Trophoblast cell (in vitro differentiated cells and primary cell): ENCODE measurements at regions not wholly inside any gene's neighbourhood (a gene's known extent, or its start where the extent isn't known, plus 50 kb on each side); places are given as distances from the start of the nearest gene placed in this dataset.
"Not testable (repeated sequence)": the region's sequence is repeated elsewhere in the genome, so short reads cannot be mapped to it uniquely, and the experiment has no call there.

ENCODE experiments used
- DNase-seq, 2 donors: peaks; one replicate each; pipeline ENCODE4 v3.0.0-alpha.2; 2016
- H2AFZ ChIP-seq: 2 replicates; pipeline ENCODE4 v1.6.1; 2013; ENCODE audit warnings: low read length, moderate library complexity, mild to moderate bottlenecking; ENCODE audit not compliant: insufficient read depth, poor library complexity
- H2AK5ac ChIP-seq: 2 replicates; pipeline ENCODE4 v1.6.1; 2013; ENCODE audit warnings: mild to moderate bottlenecking, low read length
- H2BK120ac ChIP-seq: 2 replicates; pipeline ENCODE4 v1.6.1; 2013; ENCODE audit warnings: low read length, mild to moderate bottlenecking, moderate library complexity; ENCODE audit not compliant: insufficient read depth, poor library complexity
- H2BK12ac ChIP-seq: 2 replicates; pipeline ENCODE4 v1.6.1; 2013; ENCODE audit warnings: mild to moderate bottlenecking, low read length, moderate library complexity
- H2BK5ac ChIP-seq: 2 replicates; pipeline ENCODE4 v1.6.1; 2013; ENCODE audit warnings: low read length, low read depth, moderate library complexity, mild to moderate bottlenecking; ENCODE audit not compliant: poor library complexity
- H3K14ac ChIP-seq: 2 replicates; pipeline ENCODE4 v1.6.1; 2013; ENCODE audit warnings: mild to moderate bottlenecking, low read length
- H3K18ac ChIP-seq: 2 replicates; pipeline ENCODE4 v1.6.1; 2013; ENCODE audit warnings: mild to moderate bottlenecking, low read length
- H3K23ac ChIP-seq: 2 replicates; pipeline ENCODE4 v1.6.1; 2013; ENCODE audit warnings: low read length
- H3K27ac ChIP-seq: 2 replicates; pipeline ENCODE4 v1.5.1; 2013; ENCODE audit warnings: low read depth, mild to moderate bottlenecking, inconsistent platforms, low read length, moderate library complexity
- H3K27me3 ChIP-seq: 2 replicates; pipeline ENCODE4 v1.6.1; 2013; ENCODE audit warnings: inconsistent platforms, mild to moderate bottlenecking, low read length, moderate library complexity; ENCODE audit not compliant: insufficient read depth
- H3K36me3 ChIP-seq, 2 experiments: 1 replicate in 1 of 2; 2 replicates in 1 of 2; pipeline ENCODE4 v1.6.1; 2013; ENCODE audit warnings: low read length in 2 of 2, mild to moderate bottlenecking in 2 of 2, moderate library complexity in 1 of 2; ENCODE audit not compliant: insufficient read depth in 2 of 2, control insufficient read depth in 1 of 2
- H3K4ac ChIP-seq: 2 replicates; pipeline ENCODE4 v1.6.1; 2013; ENCODE audit warnings: low read depth, mild to moderate bottlenecking, low read length, moderate library complexity
- H3K4me1 ChIP-seq, 2 experiments: 1 replicate in 1 of 2; 2 replicates in 1 of 2; pipeline ENCODE4 v1.6.1; 2013; ENCODE audit warnings: low read length in 2 of 2, mild to moderate bottlenecking in 2 of 2, moderate library complexity in 1 of 2; ENCODE audit not compliant: insufficient read depth in 2 of 2, control insufficient read depth in 1 of 2
- H3K4me2 ChIP-seq: 2 replicates; pipeline ENCODE4 v1.6.1; 2013; ENCODE audit warnings: inconsistent platforms, mild to moderate bottlenecking, low read length, moderate library complexity
- H3K4me3 ChIP-seq: 2 replicates; pipeline ENCODE4 v1.5.1; 2013; ENCODE audit warnings: mild to moderate bottlenecking, low read depth, low read length, inconsistent platforms
- H3K79me1 ChIP-seq: one replicate; pipeline ENCODE4 v1.6.1; 2013; ENCODE audit warnings: low read length
- H3K79me2 ChIP-seq: 2 replicates; pipeline ENCODE4 v1.6.1; 2013; ENCODE audit warnings: low read length, mild to moderate bottlenecking; ENCODE audit not compliant: control insufficient read depth, insufficient read depth, poor library complexity
- H3K9ac ChIP-seq: 2 replicates; pipeline ENCODE4 v1.6.1; 2013; ENCODE audit warnings: mild to moderate bottlenecking, low read length
- H3K9me3 ChIP-seq: 2 replicates; pipeline ENCODE4 v1.6.1; 2013; ENCODE audit warnings: low read depth, mild to moderate bottlenecking, control low read depth, inconsistent platforms, low read length; ENCODE audit not compliant: insufficient read depth
- H4K12ac ChIP-seq: 2 replicates; pipeline ENCODE4 v1.6.1; 2013; ENCODE audit warnings: low read depth, mild to moderate bottlenecking, low read length, moderate library complexity
- H4K8ac ChIP-seq: 2 replicates; pipeline ENCODE4 v1.6.1; 2013; ENCODE audit warnings: low read depth, mild to moderate bottlenecking, low read length, moderate library complexity
- H4K91ac ChIP-seq: one replicate; pipeline ENCODE4 v1.6.1; 2013; ENCODE audit warnings: low read depth, mild to moderate bottlenecking, low read length, moderate library complexity
- WGBS: extraction: QIAGEN DNeasy Blood & Tissue Kit; methylation state at CpG from one replicate; pipeline ENCODE4 v1.1.7; 2013; ENCODE audit warnings: missing lambda C conversion rate; ENCODE audit not compliant: insufficient read length, insufficient coverage; ENCODE audit errors: extremely low coverage; 5-methylcytosine and 5-hydroxymethylcytosine counted together

- H2BK12ac ChIP-seq: no peak overlapping the region
- no peak overlapping the region for H3K9ac ChIP-seq
- no peak overlapping the region for H2AK5ac ChIP-seq
- no peaks in the 10 kb centered on the region for H3K9me3 ChIP-seq
- H3K4me3 ChIP-seq: no peak overlapping the region
- H3K27ac ChIP-seq: no peak overlapping the region
- no peaks in the 10 kb centered on the region for H3K79me1 ChIP-seq
- H4K12ac ChIP-seq: no peak overlapping the region
- H3K4me2 ChIP-seq: no peak overlapping the region
- H3K23ac ChIP-seq: no peak overlapping the region
- peak in 1 of 2 donors; percentile 3 for DNase-seq
- no peaks in the 10 kb centered on the region for H3K36me3 ChIP-seq
- H2AFZ ChIP-seq: no peak overlapping the region
- H2BK5ac ChIP-seq: no peak overlapping the region
- H3K79me2 ChIP-seq: no peaks in the 10 kb centered on the region
- H3K27me3 ChIP-seq: no peaks in the 10 kb centered on the region
- H3K18ac ChIP-seq: no peak overlapping the region
- no peak overlapping the region for H3K14ac ChIP-seq
- no peak overlapping the region for H4K8ac ChIP-seq
- H2BK120ac ChIP-seq: no peak overlapping the region
- no peaks in the 10 kb centered on the region for H3K4me1 ChIP-seq
- WGBS: no CpG with 5 or more reads among the region's 7 CpGs
- no peak overlapping the region for H3K4ac ChIP-seq
- H4K91ac ChIP-seq: no peak overlapping the region
Observed at GRCh38 chr3:29181149-29181780, 99.6 kb upstream of the RBMS3 start.

- H3K4ac ChIP-seq: no peak overlapping the region
- H3K9ac ChIP-seq: no peak overlapping the region
- H3K36me3 ChIP-seq: no peaks in the 10 kb centered on the region
- no peak overlapping the region for H3K18ac ChIP-seq
- no peaks in the 10 kb centered on the region for H3K79me1 ChIP-seq
- H2BK12ac ChIP-seq: no peak overlapping the region
- no peak overlapping the region for H3K4me3 ChIP-seq
- H3K9me3 ChIP-seq: no peaks in the 10 kb centered on the region
- WGBS: no CpG with 5 or more reads among the region's 1 CpG
- no peaks in the 10 kb centered on the region for H3K4me1 ChIP-seq
- H2BK120ac ChIP-seq: no peak overlapping the region
- no peak overlapping the region for H3K14ac ChIP-seq
- H3K4me2 ChIP-seq: no peak overlapping the region
- no peak overlapping the region for H3K27ac ChIP-seq
- H2AK5ac ChIP-seq: no peak overlapping the region
- H2BK5ac ChIP-seq: no peak overlapping the region
- H4K12ac ChIP-seq: no peak overlapping the region
- no peak overlapping the region for H4K8ac ChIP-seq
- no peak overlapping the region for H4K91ac ChIP-seq
- no peak overlapping the region for H3K23ac ChIP-seq
- DNase-seq: no peak
- H3K27me3 ChIP-seq: no peaks in the 10 kb centered on the region
- no peaks in the 10 kb centered on the region for H3K79me2 ChIP-seq
- no peak overlapping the region for H2AFZ ChIP-seq
Observed at GRCh38 chr3:29181872-29182271, 99.0 kb upstream of the RBMS3 start.

- H3K79me1 ChIP-seq, H3K4me2 ChIP-seq, H2AFZ ChIP-seq, H3K79me2 ChIP-seq, H2AK5ac ChIP-seq, H3K27me3 ChIP-seq, H3K27ac ChIP-seq, H4K91ac ChIP-seq, H3K14ac ChIP-seq, H3K36me3 ChIP-seq, H2BK5ac ChIP-seq, H3K4me1 ChIP-seq, H3K4ac ChIP-seq, H2BK120ac ChIP-seq, H4K8ac ChIP-seq, H3K23ac ChIP-seq, H4K12ac ChIP-seq, DNase-seq, H3K9ac ChIP-seq, H3K4me3 ChIP-seq, H2BK12ac ChIP-seq, H3K9me3 ChIP-seq, H3K18ac ChIP-seq: not testable (repeated sequence)
- WGBS: no CpG with 5 or more reads among the region's 3 CpGs
Observed at GRCh38 chr3:29182828-29183227, 98.0 kb upstream of the RBMS3 start.

- no peaks in the 10 kb centered on the region for H3K36me3 ChIP-seq
- no peak overlapping the region for H3K9ac ChIP-seq
- H2BK12ac ChIP-seq: no peak overlapping the region
- no peaks in the 10 kb centered on the region for H3K79me2 ChIP-seq
- no peaks in the 10 kb centered on the region for H3K9me3 ChIP-seq
- no peak overlapping the region for H2BK5ac ChIP-seq
- no peak overlapping the region for H3K23ac ChIP-seq
- DNase-seq: no peak
- H4K12ac ChIP-seq: no peak overlapping the region
- H2AFZ ChIP-seq: no peak overlapping the region
- WGBS: no CpG with 5 or more reads among the region's 8 CpGs
- H3K27ac ChIP-seq: no peak overlapping the region
- no peak overlapping the region for H2BK120ac ChIP-seq
- H3K4me2 ChIP-seq: no peak overlapping the region
- no peaks in the 10 kb centered on the region for H3K79me1 ChIP-seq
- H3K27me3 ChIP-seq: no peaks in the 10 kb centered on the region
- H2AK5ac ChIP-seq: no peak overlapping the region
- no peaks in the 10 kb centered on the region for H3K4me1 ChIP-seq
- H4K8ac ChIP-seq: no peak overlapping the region
- no peak overlapping the region for H3K4me3 ChIP-seq
- no peak overlapping the region for H3K4ac ChIP-seq
- no peak overlapping the region for H3K18ac ChIP-seq
- H4K91ac ChIP-seq: no peak overlapping the region
- H3K14ac ChIP-seq: no peak overlapping the region
Observed at GRCh38 chr3:29183346-29184087, 97.4 kb upstream of the RBMS3 start.
